SK-N-MC (cell line): ENCODE measurements at regions not wholly inside any gene's neighbourhood (a gene's known extent, or its start where the extent isn't known, plus 50 kb on each side); places are given as distances from the start of the nearest gene placed in this dataset.
"Not testable (repeated sequence)": the region's sequence is repeated elsewhere in the genome, so short reads cannot be mapped to it uniquely, and the experiment has no call there.

Experiments used
- DNase-seq: peaks from one replicate; pipeline ENCODE4 v3.0.0-alpha.2; 2011; ENCODE audit warnings: low read depth, low spot score
- H3K27ac ChIP-seq: fragments of 200-600 bp; sonication (generic); 2 replicates; pipeline ENCODE4 v1.5.1; 2016; ENCODE audit warnings: mixed run types
- H3K36me3 ChIP-seq: fragments of 200-600 bp; sonication (generic); 2 replicates; pipeline ENCODE4 v1.6.1; 2017; ENCODE audit warnings: antibody characterized with exemption, low read length, mixed read lengths; ENCODE audit not compliant: insufficient read depth
- H3K4me3 ChIP-seq: fragments of 200-600 bp; sonication (generic); 2 replicates; pipeline ENCODE4 v1.5.1; 2016
- H3K9ac ChIP-seq: fragments of 200-600 bp; sonication (generic); 2 replicates; pipeline ENCODE4 v1.8.0; 2017; ENCODE audit warnings: mixed run types, mixed read lengths; ENCODE audit not compliant: insufficient read length
- H3K9me3 ChIP-seq: fragments of 200-600 bp; sonication (generic); 2 replicates; pipeline ENCODE4 v1.6.1; 2017; ENCODE audit warnings: low read depth, mild to moderate bottlenecking, antibody characterized with exemption, low read length, moderate library complexity, mixed read lengths
- EZH2 ChIP-seq: fragments of 200-600 bp; sonication (generic); IDR thresholded peaks from one replicate; pipeline ENCODE4 v1.6.1; 2017; ENCODE audit warnings: antibody characterized with exemption
- FOXP2 ChIP-seq: optimal IDR thresholded peaks from 2 replicates; pipeline ENCODE3; 2011; ENCODE audit warnings: mild to moderate bottlenecking, moderate library complexity; ENCODE audit not compliant: insufficient read depth; ENCODE audit errors: extremely low read length, control extremely low read depth
- POLR2AphosphoS5 ChIP-seq: IDR thresholded peaks from 2 replicates; pipeline ENCODE4 v1.6.1; 2012; ENCODE audit warnings: mild to moderate bottlenecking, low read depth, low read length, borderline replicate concordance

DNA sequence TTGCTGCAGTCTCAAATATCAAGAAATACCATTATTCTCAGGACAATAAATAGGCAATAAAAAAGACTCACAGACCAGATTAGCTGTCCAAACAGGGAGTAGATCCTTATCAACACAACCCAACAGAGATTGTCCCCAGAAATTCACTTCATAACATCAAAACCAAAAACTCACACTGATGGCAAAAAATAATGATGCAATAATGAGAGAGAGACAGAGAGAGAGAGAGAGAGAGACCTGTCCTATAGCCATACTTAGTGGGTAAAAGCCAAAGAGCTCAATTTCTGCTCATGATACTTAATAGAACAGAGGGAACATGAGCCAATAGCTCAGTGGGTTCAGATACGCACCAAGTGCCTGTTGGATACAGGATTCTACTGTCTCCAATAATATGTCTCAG lies 244.5 kb downstream of the FAM72C start:
- no peak overlapping the region for H3K27ac ChIP-seq
- TF ChIP-seq EZH2 (no peak), POLR2AphosphoS5 (no peak), FOXP2 (no peak)
- no peak overlapping the region for H3K9ac ChIP-seq
- no peaks in the 10 kb centered on the region for H3K9me3 ChIP-seq
- DNase-seq, result no peak
- H3K4me3 ChIP-seq, result no peak overlapping the region
- no peaks in the 10 kb centered on the region for H3K36me3 ChIP-seq

- H3K4me3 ChIP-seq, result no peak overlapping the region
- no peaks in the 10 kb centered on the region for H3K36me3 ChIP-seq
- DNase-seq, result no peak
- H3K27ac ChIP-seq, result no peak overlapping the region
- no peaks in the 10 kb centered on the region for H3K9me3 ChIP-seq
- H3K9ac ChIP-seq, result no peak overlapping the region
- TF ChIP-seq FOXP2 (no peak), EZH2 (no peak), POLR2AphosphoS5 (no peak)
Observed at GRCh38 chr1:143721024-143721373, 250.8 kb downstream of the FAM72C start.

DNA sequence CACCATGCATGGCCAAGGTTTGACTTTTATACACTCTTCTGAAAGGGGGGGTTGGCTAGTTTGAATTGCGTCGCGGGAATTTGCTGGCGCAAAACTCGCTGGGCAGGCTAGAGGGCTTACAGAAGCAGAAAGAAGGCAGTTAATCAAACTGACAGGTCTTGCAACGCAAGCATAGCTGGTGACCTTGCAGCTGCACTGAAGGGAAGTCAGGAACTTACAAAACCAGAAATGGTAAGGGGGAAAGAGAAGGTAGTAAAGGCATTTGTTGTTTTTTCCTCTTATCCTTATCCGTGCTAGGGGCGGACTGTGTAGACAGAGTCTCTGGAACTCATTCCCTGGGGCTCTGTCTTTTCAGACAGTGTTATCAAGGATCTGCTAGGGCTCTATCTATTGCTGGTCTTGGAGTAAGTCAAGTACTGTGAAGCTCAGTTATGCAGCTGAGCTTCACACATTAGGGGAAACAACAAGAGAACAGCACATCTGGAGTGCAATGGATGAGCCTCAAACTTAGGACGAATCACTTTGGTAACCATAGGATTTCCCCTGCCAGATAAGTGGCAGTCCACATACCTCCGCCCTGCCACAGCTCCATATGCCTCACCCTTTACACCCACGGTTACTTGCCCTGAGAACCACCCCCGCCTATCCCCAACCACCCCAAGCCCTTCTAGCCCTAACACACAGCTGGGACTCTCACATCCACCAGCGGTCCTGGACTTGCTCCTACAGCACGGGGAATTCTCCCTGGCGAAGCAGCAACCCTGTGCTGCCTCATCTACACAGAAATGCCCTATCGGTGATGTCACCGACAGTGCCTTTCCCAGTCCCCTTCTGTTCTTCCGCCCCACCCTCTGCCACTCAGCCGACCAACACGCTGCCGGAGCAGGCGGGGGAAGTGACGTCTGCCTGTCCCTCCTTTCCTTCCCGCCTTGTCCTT lies 251.4 kb downstream of the FAM72C start:
- TF ChIP-seq EZH2 (no peak), FOXP2 (no peak), POLR2AphosphoS5 (no peak)
- Histone ChIP-seq H3K36me3 (no peaks in the 10 kb centered on the region), H3K9me3 (no peaks in the 10 kb centered on the region), H3K27ac (no peak overlapping the region), H3K9ac (no peak overlapping the region), H3K4me3 (no peak overlapping the region)
- DNase-seq, result no peak

DNA sequence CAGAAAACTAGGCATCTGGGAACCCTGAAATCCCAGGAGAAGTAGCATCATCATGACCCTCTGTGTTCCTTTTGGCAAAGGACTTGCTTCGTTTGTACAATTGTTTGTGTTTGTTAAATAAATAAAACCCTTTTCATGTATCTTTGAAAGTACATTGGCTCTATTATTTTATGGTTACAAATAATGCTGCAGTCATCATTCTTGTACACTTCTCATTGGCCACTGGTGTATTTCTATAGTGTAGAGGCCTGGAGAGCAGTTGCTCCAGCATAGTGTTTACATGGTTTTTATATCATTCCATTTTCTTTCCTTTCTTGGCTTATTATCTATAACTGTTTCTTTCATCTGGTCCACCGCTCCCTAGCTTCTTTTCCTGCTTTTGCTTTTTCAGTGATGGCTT lies 253.3 kb downstream of the FAM72C start:
- DNase-seq, result no peak
- H3K27ac ChIP-seq, result no peak overlapping the region
- no peak overlapping the region for H3K4me3 ChIP-seq
- H3K36me3 ChIP-seq, result no peaks in the 10 kb centered on the region
- no peaks in the 10 kb centered on the region for H3K9me3 ChIP-seq
- H3K9ac ChIP-seq, result no peak overlapping the region
- TF ChIP-seq FOXP2, result no peak
- no peak for TF ChIP-seq POLR2AphosphoS5
- TF ChIP-seq EZH2, result no peak

DNA sequence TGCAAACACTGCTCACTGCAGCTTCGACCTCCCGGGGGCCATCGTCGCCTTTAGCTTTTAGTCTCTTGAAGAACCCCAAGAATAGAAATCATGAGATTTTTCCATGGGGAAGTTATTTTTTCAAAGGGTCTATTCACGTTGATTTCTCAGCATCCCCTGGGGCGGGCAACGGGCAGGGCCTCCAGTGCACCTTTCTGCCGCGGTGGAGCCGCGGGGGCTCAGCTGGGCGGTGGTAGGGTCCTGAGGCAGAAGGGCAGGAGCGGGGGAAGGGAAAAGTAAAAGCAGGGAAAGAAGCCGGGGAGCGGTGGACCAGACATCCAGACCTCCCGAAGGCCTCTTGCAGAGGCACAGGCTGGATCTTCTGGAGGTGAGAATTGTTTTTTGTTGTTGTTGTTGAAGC lies 253.8 kb downstream of the FAM72C start:
- no peaks in the 10 kb centered on the region for H3K36me3 ChIP-seq
- no peak overlapping the region for H3K9ac ChIP-seq
- H3K27ac ChIP-seq, result no peak overlapping the region
- DNase-seq, result no peak
- no peak for TF ChIP-seq FOXP2
- no peak for TF ChIP-seq EZH2
- no peak for TF ChIP-seq POLR2AphosphoS5
- H3K9me3 ChIP-seq, result no peaks in the 10 kb centered on the region
- H3K4me3 ChIP-seq, result no peak overlapping the region

GRCh38 chr1:143717434-143717833 lies 254.4 kb downstream of the FAM72C start:
- Histone ChIP-seq H3K9me3 (no peaks in the 10 kb centered on the region), H3K4me3 (no peak overlapping the region), H3K27ac (no peak overlapping the region), H3K36me3 (no peaks in the 10 kb centered on the region), H3K9ac (no peak overlapping the region)
- no peak for DNase-seq
- TF ChIP-seq EZH2, result no peak
- no peak for TF ChIP-seq POLR2AphosphoS5
- TF ChIP-seq FOXP2, result no peak

GRCh38 chr1:143714913-143715312 lies 256.9 kb downstream of the FAM72C start:
- not testable (repeated sequence) for DNase-seq, H3K9ac ChIP-seq, H3K27ac ChIP-seq, H3K36me3 ChIP-seq, H3K9me3 ChIP-seq, H3K4me3 ChIP-seq

GRCh38 chr1:143709606-143710259 lies 262.1 kb downstream of the FAM72C start:
- H3K27ac ChIP-seq, H3K36me3 ChIP-seq, H3K9me3 ChIP-seq, H3K9ac ChIP-seq, H3K4me3 ChIP-seq, DNase-seq: not testable (repeated sequence)

GRCh38 chr1:143702739-143703138 lies 269.0 kb downstream of the FAM72C start:
- not testable (repeated sequence) for H3K27ac ChIP-seq, H3K36me3 ChIP-seq, H3K9me3 ChIP-seq, H3K9ac ChIP-seq, DNase-seq, H3K4me3 ChIP-seq
